IMR-90 (cell line): ENCODE measurements at regions not wholly inside any gene's neighbourhood (a gene's known extent, or its start where the extent isn't known, plus 50 kb on each side); places are given as distances from the start of the nearest gene placed in this dataset.

Experiments used
- ATAC-seq: fragments of 200-7000 bp; cut with Tn5 transposase; 2 replicates; pipeline ENCODE4 v1.9.1; 2020; ENCODE audit warnings: low read depth, mild to moderate bottlenecking, moderate library complexity
- BruUV-seq: library from RNA; stranded (reverse); fragments of 400-500 nt; replicated peaks from 2 replicates; lab custom pipeline; 2021; lab: Mats Ljungman, UMichigan
- CTCF ChIA-PET: fragments of 300-600 bp; formaldehyde crosslinking; extraction: SDS; loops from one replicate; lab custom pipeline; 2021; ENCODE audit warnings: antibody characterized with exemption; lab: Yijun Ruan, JAX
- POLR2A ChIA-PET: fragments of 300-600 bp; sonication (Branson Sonifier 250); formaldehyde crosslinking; loops from one replicate; lab custom pipeline; 2022; ENCODE audit warnings: antibody characterized with exemption; ENCODE audit not compliant: unreplicated experiment; lab: Charles Lee
- DNase-seq: peaks from one replicate; pipeline ENCODE4 v3.0.0; 2013
- H2AFZ ChIP-seq: replicated peaks from 2 replicates; pipeline ENCODE3; 2013; ENCODE audit warnings: low read length, mild to moderate bottlenecking; ENCODE audit not compliant: poor library complexity
- H2AK5ac ChIP-seq: 2 replicates; pipeline ENCODE4 v1.6.1; 2013; ENCODE audit warnings: low read depth, low read length, inconsistent platforms
- H2AK9ac ChIP-seq: replicated peaks from 2 replicates; pipeline ENCODE3; 2013; ENCODE audit warnings: mild to moderate bottlenecking, low read depth, low read length, moderate library complexity; ENCODE audit not compliant: poor library complexity
- H2BK120ac ChIP-seq: 2 replicates; pipeline ENCODE4 v1.6.1; 2013; ENCODE audit warnings: low read depth, low read length, inconsistent platforms
- H2BK15ac ChIP-seq: 3 replicates; pipeline ENCODE4 v1.6.1; 2013; ENCODE audit warnings: low read depth, low read length, inconsistent platforms
- H2BK20ac ChIP-seq: 2 replicates; pipeline ENCODE4 v1.6.1; 2013; ENCODE audit warnings: low read depth, mild to moderate bottlenecking, inconsistent platforms, low read length, moderate library complexity
- H2BK5ac ChIP-seq: 2 replicates; pipeline ENCODE4 v1.6.1; 2013; ENCODE audit warnings: mild to moderate bottlenecking, low read depth, low read length, inconsistent platforms; ENCODE audit not compliant: poor library complexity, severe bottlenecking
- H3K14ac ChIP-seq: replicated peaks from 2 replicates; pipeline ENCODE4 v1.6.1; 2013; ENCODE audit warnings: low read depth, low read length, inconsistent platforms
- H3K18ac ChIP-seq: 2 replicates; pipeline ENCODE4 v1.6.1; 2013; ENCODE audit warnings: low read depth, low read length, control low read depth
- H3K23ac ChIP-seq: 2 replicates; pipeline ENCODE4 v1.6.1; 2013; ENCODE audit warnings: low read depth, low read length, inconsistent platforms
- H3K27ac ChIP-seq: 2 replicates; pipeline ENCODE4 v1.5.1; 2013; ENCODE audit warnings: mild to moderate bottlenecking, control low read depth, low read length; ENCODE audit not compliant: insufficient read depth
- H3K27me3 ChIP-seq: 2 replicates; pipeline ENCODE4 v1.6.1; 2013; ENCODE audit warnings: low read length; ENCODE audit not compliant: control insufficient read depth, insufficient read depth
- H3K36me3 ChIP-seq: 2 replicates; pipeline ENCODE4 v1.6.1; 2013; ENCODE audit warnings: low read length, mixed read lengths; ENCODE audit not compliant: control insufficient read depth, insufficient read depth
- H3K4ac ChIP-seq: 2 replicates; pipeline ENCODE4 v1.6.1; 2013; ENCODE audit warnings: low read depth, low read length, inconsistent platforms
- H3K4me1 ChIP-seq: 2 replicates; pipeline ENCODE4 v1.6.1; 2013; ENCODE audit warnings: low read length, mixed read lengths; ENCODE audit not compliant: control insufficient read depth, insufficient read depth
- H3K4me2 ChIP-seq: 2 replicates; pipeline ENCODE4 v1.6.1; 2013; ENCODE audit warnings: low read depth, mild to moderate bottlenecking, control low read depth, low read length, moderate library complexity
- H3K4me3 ChIP-seq: 2 replicates; pipeline ENCODE4 v1.5.1; 2013; ENCODE audit warnings: low read depth, mild to moderate bottlenecking, control low read depth, low read length, moderate library complexity; ENCODE audit not compliant: insufficient read depth
- H3K56ac ChIP-seq: 2 replicates; pipeline ENCODE4 v1.6.1; 2013; ENCODE audit warnings: low read length, inconsistent platforms; ENCODE audit not compliant: insufficient read depth; ENCODE audit errors: extremely low read depth
- H3K79me1 ChIP-seq, 2 experiments: 2 replicates each; pipeline ENCODE4 v1.6.1; 2013; ENCODE audit warnings: low read length in 2 of 2, inconsistent platforms in 1 of 2, low read depth in 1 of 2
- H3K9ac ChIP-seq: 2 replicates; pipeline ENCODE4 v1.6.1; 2013; ENCODE audit warnings: low read depth, low read length, control low read depth
- H3K9me1 ChIP-seq: 2 replicates; pipeline ENCODE4 v1.6.1; 2013; ENCODE audit warnings: low read length, inconsistent platforms; ENCODE audit not compliant: insufficient read depth
- H3K9me3 ChIP-seq: 2 replicates; pipeline ENCODE4 v1.6.1; 2013; ENCODE audit warnings: low read length; ENCODE audit not compliant: control insufficient read depth, insufficient read depth
- H4K20me1 ChIP-seq: 2 replicates; pipeline ENCODE4 v1.6.1; 2013; ENCODE audit warnings: low read length, inconsistent platforms; ENCODE audit not compliant: insufficient read depth
- H4K5ac ChIP-seq: 2 replicates; pipeline ENCODE4 v1.6.1; 2013; ENCODE audit warnings: mild to moderate bottlenecking, low read depth, low read length, control low read depth
- H4K8ac ChIP-seq, 2 experiments: 2 replicates each; pipeline ENCODE4 v1.6.1; 2013; ENCODE audit warnings: low read depth in 2 of 2, low read length in 2 of 2, control low read depth in 1 of 2, inconsistent platforms in 1 of 2
- H4K91ac ChIP-seq: 2 replicates; pipeline ENCODE4 v1.6.1; 2013; ENCODE audit warnings: low read depth, low read length, inconsistent platforms; ENCODE audit not compliant: insufficient read depth
- BHLHE40 ChIP-seq: fragments of 150-350 bp; IDR thresholded peaks from 2 replicates; pipeline ENCODE4 v1.6.1; 2016; ENCODE audit warnings: mild to moderate bottlenecking, low read depth, low read length
- CEBPB ChIP-seq: IDR thresholded peaks from 2 replicates; pipeline ENCODE4 v1.6.1; 2012; ENCODE audit warnings: low read depth, low read length, improper control_type of control experiment
- CHD1 ChIP-seq: IDR thresholded peaks from 2 replicates; pipeline ENCODE4 v1.6.1; 2012; ENCODE audit warnings: low read depth, low read length, improper control_type of control experiment
- CTCF ChIP-seq: conservative IDR thresholded peaks from 2 replicates; pipeline ENCODE4 v1.5.1; 2012; ENCODE audit warnings: mild to moderate bottlenecking, low read depth, low read length, improper control_type of control experiment
- ELK1 ChIP-seq: fragments of 150-350 bp; IDR thresholded peaks from 2 replicates; pipeline ENCODE4 v1.6.1; 2016; ENCODE audit warnings: low read depth, mild to moderate bottlenecking, low read length, moderate library complexity, borderline replicate concordance
- FOS ChIP-seq: fragments of 150-350 bp; IDR thresholded peaks from 2 replicates; pipeline ENCODE4 v1.6.1; 2016; ENCODE audit warnings: low read depth, low read length
- MAFK ChIP-seq: IDR thresholded peaks from 2 replicates; pipeline ENCODE4 v1.6.1; 2012; ENCODE audit warnings: low read depth, low read length, improper control_type of control experiment
- MAZ ChIP-seq: IDR thresholded peaks from 2 replicates; pipeline ENCODE4 v1.6.1; 2012; ENCODE audit warnings: low read depth, mild to moderate bottlenecking, low read length, improper control_type of control experiment, moderate library complexity, borderline replicate concordance
- MXI1 ChIP-seq: IDR thresholded peaks from 2 replicates; pipeline ENCODE4 v1.6.1; 2012; ENCODE audit warnings: low read depth, mild to moderate bottlenecking, low read length, moderate library complexity, borderline replicate concordance
- NFE2L2 ChIP-seq: fragments of 150-350 bp; IDR thresholded peaks from 2 replicates; pipeline ENCODE4 v1.6.1; 2016; ENCODE audit warnings: low read depth, mild to moderate bottlenecking, low read length
- POLR2A ChIP-seq: IDR thresholded peaks from 2 replicates; pipeline ENCODE4 v1.6.1; 2012; ENCODE audit warnings: mild to moderate bottlenecking, low read depth, low read length
- RAD21 ChIP-seq: IDR thresholded peaks from 2 replicates; pipeline ENCODE4 v1.6.1; 2012; ENCODE audit warnings: low read length, improper control_type of control experiment
- RCOR1 ChIP-seq: IDR thresholded peaks from 2 replicates; pipeline ENCODE4 v1.6.1; 2012; ENCODE audit warnings: mild to moderate bottlenecking, low read length, improper control_type of control experiment; ENCODE audit not compliant: insufficient replicate concordance
- RFX5 ChIP-seq: IDR thresholded peaks from 2 replicates; pipeline ENCODE4 v1.8.0; 2012; ENCODE audit warnings: low read depth, mild to moderate bottlenecking, low read length, moderate library complexity
- SMC3 ChIP-seq: fragments of 150-350 bp; IDR thresholded peaks from 2 replicates; pipeline ENCODE4 v1.6.1; 2016; ENCODE audit warnings: low read depth, mild to moderate bottlenecking, antibody characterized with exemption, low read length, moderate library complexity
- USF2 ChIP-seq: fragments of 150-350 bp; IDR thresholded peaks from 2 replicates; pipeline ENCODE4 v1.6.1; 2017; ENCODE audit warnings: mild to moderate bottlenecking, antibody characterized with exemption, low read length, low read depth
- WGBS, 2 experiments: methylation state at CpG; one replicate each; pipeline versions ENCODE4 v1.1.5 to v1.1.7; 2013; ENCODE audit warnings: missing lambda C conversion rate in 2 of 2; ENCODE audit not compliant: insufficient read length in 1 of 2; ENCODE audit errors: extremely low coverage in 2 of 2; 5-methylcytosine and 5-hydroxymethylcytosine counted together
- dilution Hi-C: fragments of 300-500 bp; cut with HindIII; formaldehyde crosslinking; loops from one replicate; pipeline ENCODE4 v1.14.3; 2018; ENCODE audit warnings: low sequenced_read_pairs; ENCODE audit not compliant: unreplicated experiment
- in situ Hi-C: fragments of 300-500 bp; cut with MboI; formaldehyde crosslinking; loops from 3 replicates; pipeline ENCODE4 v1.14.3; 2019; ENCODE audit warnings: low sequenced_read_pairs, inconsistent platforms, mixed read lengths
- intact Hi-C: fragments of 100-400 bp; cut with micrococcal nuclease; formaldehyde crosslinking; loops from 2 replicates; pipeline ENCODE4 v1.10.0; 2022

DNA sequence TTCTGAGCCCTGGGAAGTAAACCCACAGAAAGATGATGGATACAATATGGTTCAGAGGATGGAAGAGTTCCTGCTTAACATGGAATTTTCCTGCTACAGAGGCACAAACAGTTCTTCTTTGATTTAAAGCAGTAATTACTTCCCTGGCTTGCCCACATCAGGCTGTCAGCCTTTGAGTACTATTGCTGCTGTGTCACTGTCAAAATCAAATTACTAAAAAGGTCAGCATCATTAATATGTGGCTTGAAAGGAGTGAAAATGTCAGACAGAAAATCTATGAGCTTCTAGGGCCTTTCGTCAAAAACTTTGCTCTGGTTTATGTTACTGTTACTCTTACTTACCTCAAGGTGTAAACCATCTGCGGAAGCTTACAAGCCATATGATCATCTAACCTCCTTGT lies 98.6 kb upstream of the DPT start:
- intact Hi-C loops = no loop called here
- Histone ChIP-seq H3K4me2 (no peak overlapping the region), H4K8ac (no peak overlapping the region), H4K20me1 (no peaks in the 10 kb centered on the region), H2BK20ac (no peak overlapping the region), H3K56ac (no peak overlapping the region), H3K79me1 (no peaks in the 10 kb centered on the region), H2BK15ac (no peak overlapping the region), H2BK120ac (no peak overlapping the region), H3K23ac (no peak overlapping the region), H3K4ac (no peak overlapping the region), H3K4me1 (no peaks in the 10 kb centered on the region), H3K9me1 (no peaks in the 10 kb centered on the region), H4K91ac (no peak overlapping the region), H3K27me3 (no peaks in the 10 kb centered on the region), H2AFZ (no peak overlapping the region), H3K9me3 (no peaks in the 10 kb centered on the region), H3K18ac (no peak overlapping the region), H3K36me3 (no peaks in the 10 kb centered on the region), H3K9ac (no peak overlapping the region), H2BK5ac (no peak overlapping the region), H4K5ac (no peak overlapping the region), H3K4me3 (no peak overlapping the region), H2AK5ac (no peak overlapping the region), H2AK9ac (no peak overlapping the region), H3K27ac (no peak overlapping the region), H3K14ac (no peak overlapping the region)
- ATAC-seq (no peak), DNase-seq (no peak)
- no CpG with 5 or more reads among the region's 2 CpGs for WGBS, 2 experiments
- BruUV-seq = no TSS peak
- ChIA-PET POLR2A (no interaction called here), CTCF (interaction anchor here (0.6 kb wide), 1 partner anchor 1320 kb away, joined by 7 read pairs; no protein-coding TSS in a partner anchor)
- in situ Hi-C loops = no loop called here
- dilution Hi-C loops = no loop called here
- no peak for TF ChIP-seq SMC3
- no peak for TF ChIP-seq ELK1
- no peak for TF ChIP-seq MXI1
- no peak for TF ChIP-seq CEBPB
- no peak for TF ChIP-seq NFE2L2
- no peak for TF ChIP-seq USF2
- TF ChIP-seq MAZ = no peak
- TF ChIP-seq CHD1 = no peak
- TF ChIP-seq CTCF = no peak
- no peak for TF ChIP-seq FOS
- no peak for TF ChIP-seq MAFK
- no peak for TF ChIP-seq RCOR1
- no peak for TF ChIP-seq RAD21
- TF ChIP-seq BHLHE40 = no peak
- TF ChIP-seq RFX5 = no peak
- no peak for TF ChIP-seq POLR2A
